ENCODE measurements at regions not wholly inside any gene's neighbourhood (a gene's known extent, or its start where the extent isn't known, plus 50 kb on each side); places are given as distances from the start of the nearest gene placed in this dataset.

GRCh38 chr5:72009280-72009679 is 98.0 kb upstream of the MAP1B start:
- TF ChIP-seq AGO1 (IDR thresholded peaks at IDR 0.05; ENCODE audit: low read depth, low read length, poor library complexity, severe bottlenecking), result no peak
- TF ChIP-seq ZNF138 (CRISPR knock-in tag; IDR thresholded peaks at IDR 0.05; ENCODE audit: low read depth), result no peak
- TF ChIP-seq CREB1 (IDR thresholded peaks at IDR 0.05), result no peak
- TF ChIP-seq CREB1 (CRISPR knock-in tag; IDR thresholded peaks at IDR 0.05), result no peak
- no peak for TF ChIP-seq CTCF (CRISPR knock-in tag; IDR thresholded peaks at IDR 0.05)
- no peak for TF ChIP-seq NONO (IDR thresholded peaks at IDR 0.05)
- no peak for TF ChIP-seq NONO (CRISPR knock-in tag; conservative IDR thresholded peaks at IDR 0.05)
- TF ChIP-seq NFYC (CRISPR knock-in tag; IDR thresholded peaks at IDR 0.05), result no peak
